ENCODE measurements at regions not wholly inside any gene's neighbourhood (a gene's known extent, or its start where the extent isn't known, plus 50 kb on each side); places are given as distances from the start of the nearest gene placed in this dataset.

- intact Hi-C loops (cut with micrococcal nuclease; ENCODE audit: unreplicated experiment) (no loop called here), in situ Hi-C loops (cut with HindIII; ENCODE audit: low pct_unique_long_range_greater_than_20kb, low sequenced_read_pairs) (no loop called here)
- DNase-seq (ENCODE audit: low read depth, low spot score) (no peak), ATAC-seq (no peak)
- CTCF ChIA-PET: no interaction called here
- Histone ChIP-seq H3K36me3 (ENCODE audit: control insufficient read depth, insufficient read depth, low read length) (no peaks in the 10 kb centered on the region), H3K4me1 (ENCODE audit: control insufficient read depth, insufficient read depth, low read length) (no peaks in the 10 kb centered on the region), H3K27me3 (ENCODE audit: control insufficient read depth, insufficient read depth, low read length) (no peaks in the 10 kb centered on the region), H3K27ac (ENCODE audit: low read length) (no peak overlapping the region), H3K9me3 (ENCODE audit: control insufficient read depth, insufficient read depth, low read depth, low read length) (no peaks in the 10 kb centered on the region), H3K4me3 (ENCODE audit: low read depth in 2 of 2, low read length in 2 of 2) (no peak overlapping the region)
- TF ChIP-seq SIN3A (IDR thresholded peaks at IDR 0.05; ENCODE audit: borderline replicate concordance, insufficient read depth, low read depth, low read length) (no peak), POLR2AphosphoS5 (IDR thresholded peaks at IDR 0.05; ENCODE audit: low read depth, low read length) (no peak), TCF7L2 (IDR thresholded peaks at IDR 0.05; ENCODE audit: low read depth, low read length) (no peak)
- TF ChIP-seq, protein P1, sequence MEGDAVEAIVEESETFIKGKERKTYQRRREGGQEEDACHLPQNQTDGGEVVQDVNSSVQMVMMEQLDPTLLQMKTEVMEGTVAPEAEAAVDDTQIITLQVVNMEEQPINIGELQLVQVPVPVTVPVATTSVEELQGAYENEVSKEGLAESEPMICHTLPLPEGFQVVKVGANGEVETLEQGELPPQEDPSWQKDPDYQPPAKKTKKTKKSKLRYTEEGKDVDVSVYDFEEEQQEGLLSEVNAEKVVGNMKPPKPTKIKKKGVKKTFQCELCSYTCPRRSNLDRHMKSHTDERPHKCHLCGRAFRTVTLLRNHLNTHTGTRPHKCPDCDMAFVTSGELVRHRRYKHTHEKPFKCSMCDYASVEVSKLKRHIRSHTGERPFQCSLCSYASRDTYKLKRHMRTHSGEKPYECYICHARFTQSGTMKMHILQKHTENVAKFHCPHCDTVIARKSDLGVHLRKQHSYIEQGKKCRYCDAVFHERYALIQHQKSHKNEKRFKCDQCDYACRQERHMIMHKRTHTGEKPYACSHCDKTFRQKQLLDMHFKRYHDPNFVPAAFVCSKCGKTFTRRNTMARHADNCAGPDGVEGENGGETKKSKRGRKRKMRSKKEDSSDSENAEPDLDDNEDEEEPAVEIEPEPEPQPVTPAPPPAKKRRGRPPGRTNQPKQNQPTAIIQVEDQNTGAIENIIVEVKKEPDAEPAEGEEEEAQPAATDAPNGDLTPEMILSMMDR (IDR thresholded peaks at IDR 0.05): no peak
- TF ChIP-seq, protein P2, sequence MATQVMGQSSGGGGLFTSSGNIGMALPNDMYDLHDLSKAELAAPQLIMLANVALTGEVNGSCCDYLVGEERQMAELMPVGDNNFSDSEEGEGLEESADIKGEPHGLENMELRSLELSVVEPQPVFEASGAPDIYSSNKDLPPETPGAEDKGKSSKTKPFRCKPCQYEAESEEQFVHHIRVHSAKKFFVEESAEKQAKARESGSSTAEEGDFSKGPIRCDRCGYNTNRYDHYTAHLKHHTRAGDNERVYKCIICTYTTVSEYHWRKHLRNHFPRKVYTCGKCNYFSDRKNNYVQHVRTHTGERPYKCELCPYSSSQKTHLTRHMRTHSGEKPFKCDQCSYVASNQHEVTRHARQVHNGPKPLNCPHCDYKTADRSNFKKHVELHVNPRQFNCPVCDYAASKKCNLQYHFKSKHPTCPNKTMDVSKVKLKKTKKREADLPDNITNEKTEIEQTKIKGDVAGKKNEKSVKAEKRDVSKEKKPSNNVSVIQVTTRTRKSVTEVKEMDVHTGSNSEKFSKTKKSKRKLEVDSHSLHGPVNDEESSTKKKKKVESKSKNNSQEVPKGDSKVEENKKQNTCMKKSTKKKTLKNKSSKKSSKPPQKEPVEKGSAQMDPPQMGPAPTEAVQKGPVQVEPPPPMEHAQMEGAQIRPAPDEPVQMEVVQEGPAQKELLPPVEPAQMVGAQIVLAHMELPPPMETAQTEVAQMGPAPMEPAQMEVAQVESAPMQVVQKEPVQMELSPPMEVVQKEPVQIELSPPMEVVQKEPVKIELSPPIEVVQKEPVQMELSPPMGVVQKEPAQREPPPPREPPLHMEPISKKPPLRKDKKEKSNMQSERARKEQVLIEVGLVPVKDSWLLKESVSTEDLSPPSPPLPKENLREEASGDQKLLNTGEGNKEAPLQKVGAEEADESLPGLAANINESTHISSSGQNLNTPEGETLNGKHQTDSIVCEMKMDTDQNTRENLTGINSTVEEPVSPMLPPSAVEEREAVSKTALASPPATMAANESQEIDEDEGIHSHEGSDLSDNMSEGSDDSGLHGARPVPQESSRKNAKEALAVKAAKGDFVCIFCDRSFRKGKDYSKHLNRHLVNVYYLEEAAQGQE (IDR thresholded peaks at IDR 0.05; ENCODE audit: insufficient read depth in 1 of 2, low read depth in 2 of 2, low read length in 1 of 2): no peak
- POLR2A ChIA-PET: no interaction called here
- BruUV-seq (replicated peaks): no TSS peak
Measured at GRCh38 chr13:38496917-38497316, 147.3 kb downstream of the UFM1 start.

GRCh38 chr13:38498271-38498670 is 148.6 kb downstream of the UFM1 start:
- TF ChIP-seq, protein P2 (IDR thresholded peaks at IDR 0.05; ENCODE audit: insufficient read depth in 1 of 2, low read depth in 2 of 2, low read length in 1 of 2): no peak
- TF ChIP-seq, protein P1 (IDR thresholded peaks at IDR 0.05): no peak
- no peak for TF ChIP-seq POLR2AphosphoS5 (IDR thresholded peaks at IDR 0.05; ENCODE audit: low read depth, low read length)
- TF ChIP-seq SIN3A (IDR thresholded peaks at IDR 0.05; ENCODE audit: borderline replicate concordance, insufficient read depth, low read depth, low read length): no peak
- TF ChIP-seq TCF7L2 (IDR thresholded peaks at IDR 0.05; ENCODE audit: low read depth, low read length): no peak
- ATAC-seq: no peak
- no peak overlapping the region for H3K27ac ChIP-seq (ENCODE audit: low read length)
- no peak for DNase-seq (ENCODE audit: low read depth, low spot score)
- H3K27me3 ChIP-seq (ENCODE audit: control insufficient read depth, insufficient read depth, low read length): no peaks in the 10 kb centered on the region
- intact Hi-C loops (cut with micrococcal nuclease; ENCODE audit: unreplicated experiment): no loop called here
- no peaks in the 10 kb centered on the region for H3K4me1 ChIP-seq (ENCODE audit: control insufficient read depth, insufficient read depth, low read length)
- in situ Hi-C loops (cut with HindIII; ENCODE audit: low pct_unique_long_range_greater_than_20kb, low sequenced_read_pairs): no loop called here
- H3K4me3 ChIP-seq (ENCODE audit: low read depth in 2 of 2, low read length in 2 of 2): no peak overlapping the region
- ChIA-PET POLR2A (no interaction called here), CTCF (no interaction called here)
- no peaks in the 10 kb centered on the region for H3K9me3 ChIP-seq (ENCODE audit: control insufficient read depth, insufficient read depth, low read depth, low read length)
- no TSS peak for BruUV-seq (replicated peaks)
- no peaks in the 10 kb centered on the region for H3K36me3 ChIP-seq (ENCODE audit: control insufficient read depth, insufficient read depth, low read length)
